OCI-LY1 (cell line): ENCODE measurements at regions not wholly inside any gene's neighbourhood (a gene's known extent, or its start where the extent isn't known, plus 50 kb on each side); places are given as distances from the start of the nearest gene placed in this dataset.

Experiments used
- CTCF ChIP-seq: fragments of 200-600 bp; sonication (generic), shearing (Covaris generic); IDR thresholded peaks from 2 replicates; pipeline ENCODE4 v1.5.1; 2017; ENCODE audit warnings: mild to moderate bottlenecking, antibody characterized with exemption, low read length, moderate library complexity, mixed read lengths
- EZH2 ChIP-seq: fragments of 200-600 bp; sonication (generic), shearing (Covaris generic); IDR thresholded peaks from 2 replicates; pipeline ENCODE4 v1.8.0; 2017; ENCODE audit warnings: borderline replicate concordance, mixed run types, mild to moderate bottlenecking, antibody characterized with exemption, low read length, moderate library complexity, mixed read lengths

- TF ChIP-seq CTCF (no peak), EZH2 (no peak)
These were observed 97.4 kb downstream of the LLPH start for GRCh38 chr12:66033151-66033550.
